HEK293 (cell line): ENCODE measurements at regions not wholly inside any gene's neighbourhood (a gene's known extent, or its start where the extent isn't known, plus 50 kb on each side); places are given as distances from the start of the nearest gene placed in this dataset.

ENCODE experiments used
- CTCF ChIA-PET: fragments of 350-600 bp; formaldehyde crosslinking; extraction: SDS; loops from one replicate; lab custom pipeline; 2021; ENCODE audit warnings: antibody characterized with exemption; lab: Yijun Ruan, JAX
- POLR2A ChIA-PET: fragments of 300-600 bp; formaldehyde crosslinking; extraction: SDS; loops from one replicate; lab custom pipeline; 2020; ENCODE audit warnings: antibody characterized with exemption, inconsistent platforms; lab: Yijun Ruan, JAX
- H3K27ac ChIP-seq: fragments of 200-500 bp; sonication (Bioruptor generic); 2 replicates; pipeline ENCODE4 v1.5.1; 2014; ENCODE audit warnings: low read depth, low read length, control low read depth, inconsistent platforms; ENCODE audit errors: extremely low read depth
- H3K36me3 ChIP-seq, 2 experiments: fragments of 200-500 bp in 1 of 2; sonication (Bioruptor generic) in 1 of 2; 1 replicate in 1 of 2; 2 replicates in 1 of 2; pipeline ENCODE4 v1.5.1; 2014 to 2017; ENCODE audit warnings: inconsistent platforms in 2 of 2, low read length in 2 of 2; ENCODE audit not compliant: control insufficient read depth in 2 of 2, insufficient read depth in 1 of 2
- H3K4me1 ChIP-seq: fragments of 200-500 bp; sonication (Bioruptor generic); 2 replicates; pipeline ENCODE4 v1.5.1; 2014; ENCODE audit warnings: mild to moderate bottlenecking, low read length, inconsistent platforms; ENCODE audit not compliant: control insufficient read depth, insufficient read depth
- H3K4me3 ChIP-seq: 2 replicates; pipeline ENCODE4 v1.5.1; 2011; ENCODE audit warnings: low read depth, mild to moderate bottlenecking, control low read depth, low read length, moderate library complexity
- H3K9me3 ChIP-seq: fragments of 200-500 bp; sonication (Bioruptor generic); 2 replicates; pipeline ENCODE4 v1.5.1; 2014; ENCODE audit warnings: low read depth, low read length, inconsistent platforms; ENCODE audit not compliant: control insufficient read depth, insufficient read depth
- FEZF1 ChIP-seq: fragments of 450-650 bp; formaldehyde crosslinking; IDR thresholded peaks from 2 replicates; pipeline ENCODE4 v1.5.1; 2016; ENCODE audit warnings: missing biosample characterization, missing genetic modification characterization
- GLI4 ChIP-seq: fragments of 450-650 bp; formaldehyde crosslinking; IDR thresholded peaks from 2 replicates; pipeline ENCODE4 v1.5.1; 2016; ENCODE audit warnings: missing biosample characterization, missing genetic modification characterization
- REPIN1 ChIP-seq: fragments of 450-650 bp; formaldehyde crosslinking; IDR thresholded peaks from 2 replicates; pipeline ENCODE4 v1.5.1; 2017; ENCODE audit warnings: missing biosample characterization, missing genetic modification characterization, low read depth
- ZBTB1 ChIP-seq: fragments of 450-650 bp; formaldehyde crosslinking; IDR thresholded peaks from 2 replicates; pipeline ENCODE4 v1.5.1; 2016; ENCODE audit warnings: missing biosample characterization, missing genetic modification characterization
- ZBTB17 ChIP-seq: fragments of 450-650 bp; formaldehyde crosslinking; IDR thresholded peaks from 2 replicates; pipeline ENCODE4 v1.5.1; 2016; ENCODE audit warnings: missing biosample characterization, missing genetic modification characterization
- ZBTB48 ChIP-seq: fragments of 450-650 bp; formaldehyde crosslinking; IDR thresholded peaks from 2 replicates; pipeline ENCODE4 v1.5.1; 2016; ENCODE audit warnings: missing biosample characterization, missing genetic modification characterization
- ZBTB49 ChIP-seq: fragments of 450-650 bp; formaldehyde crosslinking; IDR thresholded peaks from 2 replicates; pipeline ENCODE4 v1.5.1; 2016; ENCODE audit warnings: missing biosample characterization, missing genetic modification characterization, low read depth
- ZBTB8A ChIP-seq: fragments of 450-650 bp; formaldehyde crosslinking; IDR thresholded peaks from 2 replicates; pipeline ENCODE4 v1.5.1; 2016; ENCODE audit warnings: missing biosample characterization, missing genetic modification characterization
- ZFHX2 ChIP-seq: fragments of 450-650 bp; formaldehyde crosslinking; conservative IDR thresholded peaks from 2 replicates; pipeline ENCODE4 v1.5.1; 2016; ENCODE audit warnings: missing biosample characterization, missing genetic modification characterization
- ZNF223 ChIP-seq: fragments of 450-650 bp; formaldehyde crosslinking; IDR thresholded peaks from 2 replicates; pipeline ENCODE4 v1.5.1; 2016; ENCODE audit warnings: missing biosample characterization, missing genetic modification characterization
- ZNF292 ChIP-seq: fragments of 450-650 bp; formaldehyde crosslinking; IDR thresholded peaks from 2 replicates; pipeline ENCODE4 v1.5.1; 2016; ENCODE audit warnings: low read depth, missing biosample characterization, missing genetic modification characterization, borderline replicate concordance
- ZNF423 ChIP-seq: fragments of 450-650 bp; formaldehyde crosslinking; IDR thresholded peaks from 2 replicates; pipeline ENCODE4 v1.5.1; 2016; ENCODE audit warnings: missing biosample characterization, missing genetic modification characterization
- ZNF488 ChIP-seq: fragments of 450-650 bp; formaldehyde crosslinking; IDR thresholded peaks from 2 replicates; pipeline ENCODE4 v1.5.1; 2016; ENCODE audit warnings: missing biosample characterization, missing genetic modification characterization
- ZNF558 ChIP-seq: fragments of 450-650 bp; formaldehyde crosslinking; IDR thresholded peaks from 2 replicates; pipeline ENCODE4 v1.5.1; 2016; ENCODE audit warnings: missing biosample characterization, missing genetic modification characterization
- ZNF561 ChIP-seq: fragments of 450-650 bp; IDR thresholded peaks from 2 replicates; pipeline ENCODE4 v1.5.1; 2018; ENCODE audit warnings: missing biosample characterization, missing genetic modification characterization, borderline replicate concordance
- ZNF600 ChIP-seq: fragments of 450-650 bp; formaldehyde crosslinking; IDR thresholded peaks from 2 replicates; pipeline ENCODE4 v1.5.1; 2016; ENCODE audit warnings: missing biosample characterization, missing genetic modification characterization
- ZNF660 ChIP-seq: fragments of 450-650 bp; IDR thresholded peaks from 2 replicates; pipeline ENCODE4 v1.5.1; 2018; ENCODE audit warnings: missing biosample characterization, mild to moderate bottlenecking, missing genetic modification characterization
- ZNF707 ChIP-seq: fragments of 450-650 bp; formaldehyde crosslinking; IDR thresholded peaks from 2 replicates; pipeline ENCODE4 v1.5.1; 2016; ENCODE audit warnings: missing biosample characterization, missing genetic modification characterization
- TF ChIP-seq, protein P1 (sequence below): fragments of 450-650 bp; formaldehyde crosslinking; IDR thresholded peaks from 2 replicates; pipeline ENCODE4 v1.5.1; 2016; ENCODE audit warnings: missing biosample characterization, missing genetic modification characterization
- TF ChIP-seq, protein P2 (sequence below): fragments of 450-650 bp; formaldehyde crosslinking; IDR thresholded peaks from 2 replicates; pipeline ENCODE4 v1.5.1; 2016; ENCODE audit warnings: missing biosample characterization, missing genetic modification characterization
- TF ChIP-seq, protein P3 (sequence below): fragments of 450-650 bp; formaldehyde crosslinking; IDR thresholded peaks from 2 replicates; pipeline ENCODE4 v1.5.1; 2016; ENCODE audit warnings: missing biosample characterization, missing genetic modification characterization

GRCh38 chr18:2027756-2028155 lies 543.5 kb downstream of the METTL4 start:
- Histone ChIP-seq H3K36me3 (no peaks in the 10 kb centered on the region), H3K4me1 (no peaks in the 10 kb centered on the region), H3K4me3 (no peak overlapping the region)
- CTCF ChIA-PET = no interaction called here
- POLR2A ChIA-PET = no interaction called here
- TF ChIP-seq, protein P1, sequence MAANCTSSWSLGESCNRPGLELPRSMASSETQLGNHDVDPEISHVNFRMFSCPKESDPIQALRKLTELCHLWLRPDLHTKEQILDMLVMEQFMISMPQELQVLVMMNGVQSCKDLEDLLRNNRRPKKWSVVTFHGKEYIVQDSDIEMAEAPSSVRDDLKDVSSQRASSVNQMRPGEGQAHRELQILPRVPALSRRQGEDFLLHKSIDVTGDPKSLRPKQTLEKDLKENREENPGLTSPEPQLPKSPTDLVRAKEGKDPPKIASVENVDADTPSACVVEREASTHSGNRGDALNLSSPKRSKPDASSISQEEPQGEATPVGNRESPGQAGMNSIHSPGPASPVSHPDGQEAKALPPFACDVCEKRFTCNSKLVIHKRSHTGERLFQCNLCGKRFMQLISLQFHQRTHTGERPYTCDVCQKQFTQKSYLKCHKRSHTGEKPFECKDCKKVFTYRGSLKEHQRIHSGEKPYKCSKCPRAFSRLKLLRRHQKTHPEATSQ = no peak
- TF ChIP-seq ZNF561 (tag by site-specific recombination) (no peak), ZBTB17 (tag by site-specific recombination) (no peak), ZNF488 (tag by site-specific recombination) (no peak), ZBTB49 (tag by site-specific recombination) (no peak), GLI4 (tag by site-specific recombination) (no peak), ZBTB1 (no peak), REPIN1 (no peak), ZNF292 (tag by site-specific recombination) (no peak), ZNF423 (no peak), ZNF600 (tag by site-specific recombination) (no peak), ZBTB48 (tag by site-specific recombination) (no peak), ZBTB8A (tag by site-specific recombination) (no peak), FEZF1 (tag by site-specific recombination) (no peak), ZNF660 (tag by site-specific recombination) (no peak), ZFHX2 (no peak)
- TF ChIP-seq, protein P2, sequence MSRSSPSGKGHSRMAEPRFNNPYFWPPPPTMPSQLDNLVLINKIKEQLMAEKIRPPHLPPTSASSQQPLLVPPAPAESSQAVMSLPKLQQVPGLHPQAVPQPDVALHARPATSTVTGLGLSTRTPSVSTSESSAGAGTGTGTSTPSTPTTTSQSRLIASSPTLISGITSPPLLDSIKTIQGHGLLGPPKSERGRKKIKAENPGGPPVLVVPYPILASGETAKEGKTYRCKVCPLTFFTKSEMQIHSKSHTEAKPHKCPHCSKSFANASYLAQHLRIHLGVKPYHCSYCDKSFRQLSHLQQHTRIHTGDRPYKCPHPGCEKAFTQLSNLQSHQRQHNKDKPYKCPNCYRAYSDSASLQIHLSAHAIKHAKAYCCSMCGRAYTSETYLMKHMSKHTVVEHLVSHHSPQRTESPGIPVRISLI (tag by site-specific recombination) = no peak
- TF ChIP-seq, protein P3, sequence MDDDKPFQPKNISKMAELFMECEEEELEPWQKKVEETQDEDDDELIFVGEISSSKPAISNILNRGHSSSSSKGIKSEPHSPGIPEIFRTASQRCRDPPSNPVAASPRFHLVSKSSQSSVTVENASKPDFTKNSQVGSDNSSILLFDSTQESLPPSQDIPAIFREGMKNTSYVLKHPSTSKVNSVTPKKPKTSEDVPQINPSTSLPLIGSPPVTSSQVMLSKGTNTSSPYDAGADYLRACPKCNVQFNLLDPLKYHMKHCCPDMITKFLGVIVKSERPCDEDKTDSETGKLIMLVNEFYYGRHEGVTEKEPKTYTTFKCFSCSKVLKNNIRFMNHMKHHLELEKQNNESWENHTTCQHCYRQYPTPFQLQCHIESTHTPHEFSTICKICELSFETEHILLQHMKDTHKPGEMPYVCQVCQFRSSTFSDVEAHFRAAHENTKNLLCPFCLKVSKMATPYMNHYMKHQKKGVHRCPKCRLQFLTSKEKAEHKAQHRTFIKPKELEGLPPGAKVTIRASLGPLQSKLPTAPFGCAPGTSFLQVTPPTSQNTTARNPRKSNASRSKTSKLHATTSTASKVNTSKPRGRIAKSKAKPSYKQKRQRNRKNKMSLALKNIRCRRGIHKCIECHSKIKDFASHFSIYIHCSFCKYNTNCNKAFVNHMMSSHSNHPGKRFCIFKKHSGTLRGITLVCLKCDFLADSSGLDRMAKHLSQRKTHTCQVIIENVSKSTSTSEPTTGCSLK = no peak
- TF ChIP-seq, all 188 proteins: peak for 0
- Histone ChIP-seq H3K9me3 (no peaks in the 10 kb centered on the region), H3K27ac (no peak overlapping the region)

GRCh38 chr18:2028986-2029385 lies 542.3 kb downstream of the METTL4 start:
- TF ChIP-seq ZNF558 (tag by site-specific recombination) = no peak
- TF ChIP-seq ZNF707 (tag by site-specific recombination) = no peak
- no peak for TF ChIP-seq ZNF223
- POLR2A ChIA-PET = no interaction called here
- H3K9me3 ChIP-seq = no peaks in the 10 kb centered on the region
- no peak overlapping the region for H3K4me3 ChIP-seq
- CTCF ChIA-PET = no interaction called here
- no peaks in the 10 kb centered on the region for H3K36me3 ChIP-seq
- H3K4me1 ChIP-seq = no peaks in the 10 kb centered on the region
- no peak overlapping the region for H3K27ac ChIP-seq
